ENCODE measurements at regions not wholly inside any gene's neighbourhood (a gene's known extent, or its start where the extent isn't known, plus 50 kb on each side); places are given as distances from the start of the nearest gene placed in this dataset.
"Not testable (repeated sequence)": the region's sequence is repeated elsewhere in the genome, so short reads cannot be mapped to it uniquely, and the experiment has no call there.

GRCh38 chr11:3467599-3467998 is 88.7 kb upstream of the ZNF195 start:
- TF ChIP-seq, protein P1, sequence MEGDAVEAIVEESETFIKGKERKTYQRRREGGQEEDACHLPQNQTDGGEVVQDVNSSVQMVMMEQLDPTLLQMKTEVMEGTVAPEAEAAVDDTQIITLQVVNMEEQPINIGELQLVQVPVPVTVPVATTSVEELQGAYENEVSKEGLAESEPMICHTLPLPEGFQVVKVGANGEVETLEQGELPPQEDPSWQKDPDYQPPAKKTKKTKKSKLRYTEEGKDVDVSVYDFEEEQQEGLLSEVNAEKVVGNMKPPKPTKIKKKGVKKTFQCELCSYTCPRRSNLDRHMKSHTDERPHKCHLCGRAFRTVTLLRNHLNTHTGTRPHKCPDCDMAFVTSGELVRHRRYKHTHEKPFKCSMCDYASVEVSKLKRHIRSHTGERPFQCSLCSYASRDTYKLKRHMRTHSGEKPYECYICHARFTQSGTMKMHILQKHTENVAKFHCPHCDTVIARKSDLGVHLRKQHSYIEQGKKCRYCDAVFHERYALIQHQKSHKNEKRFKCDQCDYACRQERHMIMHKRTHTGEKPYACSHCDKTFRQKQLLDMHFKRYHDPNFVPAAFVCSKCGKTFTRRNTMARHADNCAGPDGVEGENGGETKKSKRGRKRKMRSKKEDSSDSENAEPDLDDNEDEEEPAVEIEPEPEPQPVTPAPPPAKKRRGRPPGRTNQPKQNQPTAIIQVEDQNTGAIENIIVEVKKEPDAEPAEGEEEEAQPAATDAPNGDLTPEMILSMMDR (IDR thresholded peaks at IDR 0.05; ENCODE audit: insufficient read depth, low read depth, low read length) = not testable (repeated sequence)
- not testable (repeated sequence) for TF ChIP-seq EZH2 (IDR thresholded peaks at IDR 0.05; ENCODE audit: insufficient read depth, low read length)

Measured in astrocyte (in vitro differentiated cells and primary cell).